GM23338 (cell line): ENCODE measurements at regions not wholly inside any gene's neighbourhood (a gene's known extent, or its start where the extent isn't known, plus 50 kb on each side); places are given as distances from the start of the nearest gene placed in this dataset.

Experiments used
- ATAC-seq: fragments of 200-7000 bp; cut with Tn5 transposase; 3 replicates; pipeline ENCODE4 v1.9.1; 2020
- DNase-seq: peaks from one replicate; pipeline ENCODE4 v3.0.0-alpha.2; 2015; ENCODE audit warnings: low spot score
- H2AFZ ChIP-seq: fragments of 200-600 bp; sonication (generic); 2 replicates; pipeline ENCODE4 v1.8.0; 2016; ENCODE audit warnings: antibody characterized with exemption, mild to moderate bottlenecking, moderate library complexity
- H3F3A ChIP-seq: fragments of 200-600 bp; sonication (generic); replicated peaks from 2 replicates; pipeline ENCODE4 v1.8.0; 2017; ENCODE audit warnings: antibody characterized with exemption, mixed run types, low read depth
- H3K27ac ChIP-seq: fragments of 200-600 bp; sonication (generic); 2 replicates; pipeline ENCODE4 v1.6.1; 2016; ENCODE audit warnings: low read depth
- H3K27me3 ChIP-seq: fragments of 200-600 bp; sonication (generic); 2 replicates; pipeline ENCODE4 v1.8.0; 2016; ENCODE audit warnings: mild to moderate bottlenecking, mixed run types, moderate library complexity; ENCODE audit not compliant: insufficient read depth
- H3K36me3 ChIP-seq: fragments of 200-600 bp; sonication (generic); 2 replicates; pipeline ENCODE4 v1.8.0; 2016; ENCODE audit warnings: mild to moderate bottlenecking; ENCODE audit not compliant: insufficient read depth
- H3K4me1 ChIP-seq: fragments of 200-600 bp; sonication (generic); 2 replicates; pipeline ENCODE4 v1.8.0; 2016; ENCODE audit warnings: mild to moderate bottlenecking, moderate library complexity; ENCODE audit not compliant: insufficient read depth
- H3K4me2 ChIP-seq: fragments of 200-600 bp; sonication (generic); 2 replicates; pipeline ENCODE4 v1.7.1; 2017; ENCODE audit warnings: mixed run types
- H3K4me3 ChIP-seq: fragments of 200-600 bp; sonication (generic); 2 replicates; pipeline ENCODE4 v1.6.1; 2016; ENCODE audit warnings: mixed run types
- H3K79me2 ChIP-seq: fragments of 200-600 bp; sonication (generic); replicated peaks from 2 replicates; pipeline ENCODE4 v1.8.0; 2017; ENCODE audit warnings: mild to moderate bottlenecking; ENCODE audit not compliant: insufficient read depth
- H3K9me2 ChIP-seq: fragments of 200-600 bp; sonication (generic); 2 replicates; pipeline ENCODE4 v1.8.0; 2017; ENCODE audit not compliant: insufficient read depth
- H4K20me1 ChIP-seq: fragments of 200-600 bp; sonication (generic); replicated peaks from 2 replicates; pipeline ENCODE4 v1.8.0; 2017; ENCODE audit warnings: mild to moderate bottlenecking; ENCODE audit not compliant: insufficient read depth
- H3K27ac Mint-ChIP-seq: 2 replicates; pipeline ENCODE4 v1.8.0; 2020; ENCODE audit warnings: inconsistent platforms, mild to moderate bottlenecking, moderate library complexity, mixed read lengths
- H3K27me3 Mint-ChIP-seq: 3 replicates; pipeline ENCODE4 v1.8.0; 2022; ENCODE audit warnings: low read depth, mild to moderate bottlenecking, moderate library complexity, mixed read lengths, inconsistent platforms; ENCODE audit not compliant: insufficient read depth, poor library complexity
- H3K36me3 Mint-ChIP-seq: 3 replicates; pipeline ENCODE4 v1.8.0; 2021; ENCODE audit warnings: low read depth, mild to moderate bottlenecking, inconsistent platforms, moderate library complexity, mixed read lengths
- H3K4me1 Mint-ChIP-seq: 3 replicates; pipeline ENCODE4 v1.8.0; 2020; ENCODE audit warnings: mild to moderate bottlenecking, inconsistent platforms, mixed read lengths
- H3K4me3 Mint-ChIP-seq: 3 replicates; pipeline ENCODE4 v1.8.0; 2021; ENCODE audit warnings: moderate library complexity, mild to moderate bottlenecking, inconsistent platforms, mixed read lengths
- H3K9me3 Mint-ChIP-seq: 3 replicates; pipeline ENCODE4 v1.8.0; 2020; ENCODE audit warnings: moderate library complexity, mild to moderate bottlenecking, inconsistent platforms, mixed read lengths
- EZH2 ChIP-seq: fragments of 200-600 bp; sonication (generic); IDR thresholded peaks from one replicate; pipeline ENCODE4 v1.8.0; 2017; ENCODE audit warnings: antibody characterized with exemption, mild to moderate bottlenecking, low read depth; ENCODE audit not compliant: unreplicated experiment
- EZH2phosphoT487 ChIP-seq: fragments of 200-600 bp; sonication (generic); IDR thresholded peaks from one replicate; pipeline ENCODE4 v1.8.1; 2018; ENCODE audit warnings: antibody characterized with exemption; ENCODE audit not compliant: unreplicated experiment
- JUNB ChIP-seq: IDR thresholded peaks from one replicate; pipeline ENCODE4 v1.6.1; 2016; ENCODE audit warnings: antibody characterized with exemption; ENCODE audit not compliant: unreplicated experiment
- NANOG ChIP-seq: IDR thresholded peaks from 2 replicates; pipeline ENCODE4 v1.6.1; 2016; ENCODE audit warnings: antibody characterized with exemption, borderline replicate concordance
- POLR2AphosphoS5 ChIP-seq: IDR thresholded peaks from 2 replicates; pipeline ENCODE4 v1.6.1; 2016; ENCODE audit warnings: antibody characterized with exemption, low read depth
- STAT1 ChIP-seq: IDR thresholded peaks from one replicate; pipeline ENCODE4 v1.6.1; 2016; ENCODE audit warnings: antibody characterized with exemption; ENCODE audit not compliant: unreplicated experiment
- TF ChIP-seq, protein P1 (sequence below), 2 experiments: fragments of 200-600 bp in 1 of 2; sonication (generic) in 1 of 2; conservative IDR thresholded peaks; 2 replicates each; pipeline versions ENCODE4 v1.5.1 to v1.6.1; 2016 to 2017; ENCODE audit warnings: antibody characterized with exemption in 2 of 2, low read depth in 2 of 2, mild to moderate bottlenecking in 2 of 2, moderate library complexity in 1 of 2
- TF ChIP-seq, protein P2 (sequence below): fragments of 250-450 bp; sonication (Bioruptor Pico); IDR thresholded peaks from 2 replicates; pipeline ENCODE4 v1.5.0; 2020; ENCODE audit warnings: mild to moderate bottlenecking, moderate library complexity
- TF ChIP-seq, protein P3 (sequence below): IDR thresholded peaks from one replicate; pipeline ENCODE4 v1.6.1; 2018; ENCODE audit warnings: antibody characterized with exemption; ENCODE audit not compliant: unreplicated experiment

DNA sequence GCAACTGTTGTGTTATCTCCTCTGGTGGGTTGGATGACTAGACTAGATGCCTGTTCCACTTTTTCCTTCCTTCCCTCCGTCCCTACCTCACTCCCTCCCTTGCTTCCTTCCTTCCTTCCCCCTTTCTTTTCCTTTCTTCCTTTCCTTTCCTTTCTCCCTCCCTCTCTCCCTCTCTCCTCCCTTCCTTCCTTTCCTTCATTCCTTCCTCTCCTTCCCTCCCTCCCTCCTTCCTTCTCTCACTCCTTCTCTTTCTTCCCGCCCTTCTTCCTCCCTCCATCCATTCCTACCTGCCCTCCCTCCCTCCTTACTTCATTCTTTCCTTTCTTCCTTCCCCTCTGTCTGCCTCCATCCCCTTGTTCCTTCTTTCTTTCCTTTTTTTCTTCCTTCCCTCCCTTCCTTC, 1045.3 kb downstream of the OTOL1 start:
- Mint-ChIP-seq H3K9me3 (no peaks in the 10 kb centered on the region; the same call in 2 of the 3 replicates), H3K27me3 (no peaks in the 10 kb centered on the region), H3K4me3 (no peak overlapping the region), H3K36me3 (peaks cover under 1% of the 10 kb centered on the region; the same call in 2 of the 3 replicates), H3K27ac (no peak overlapping the region), H3K4me1 (no peaks in the 10 kb centered on the region; the same call in 2 of the 3 replicates)
- Histone ChIP-seq H2AFZ (no peak overlapping the region), H4K20me1 (no peaks in the 10 kb centered on the region), H3K4me1 (no peaks in the 10 kb centered on the region), H3K4me2 (no peak overlapping the region), H3K27me3 (no peaks in the 10 kb centered on the region), H3K79me2 (no peaks in the 10 kb centered on the region), H3K27ac (no peak overlapping the region), H3F3A (no peaks in the 10 kb centered on the region), H3K9me2 (no peaks in the 10 kb centered on the region), H3K36me3 (no peaks in the 10 kb centered on the region), H3K4me3 (no peak overlapping the region)
- DNase-seq: no peak
- ATAC-seq: no peak
- TF ChIP-seq NANOG: no peak
- no peak for TF ChIP-seq EZH2
- no peak for TF ChIP-seq POLR2AphosphoS5
- no peak for TF ChIP-seq STAT1
- TF ChIP-seq EZH2phosphoT487: no peak
- TF ChIP-seq JUNB: no peak
- TF ChIP-seq, protein P1, sequence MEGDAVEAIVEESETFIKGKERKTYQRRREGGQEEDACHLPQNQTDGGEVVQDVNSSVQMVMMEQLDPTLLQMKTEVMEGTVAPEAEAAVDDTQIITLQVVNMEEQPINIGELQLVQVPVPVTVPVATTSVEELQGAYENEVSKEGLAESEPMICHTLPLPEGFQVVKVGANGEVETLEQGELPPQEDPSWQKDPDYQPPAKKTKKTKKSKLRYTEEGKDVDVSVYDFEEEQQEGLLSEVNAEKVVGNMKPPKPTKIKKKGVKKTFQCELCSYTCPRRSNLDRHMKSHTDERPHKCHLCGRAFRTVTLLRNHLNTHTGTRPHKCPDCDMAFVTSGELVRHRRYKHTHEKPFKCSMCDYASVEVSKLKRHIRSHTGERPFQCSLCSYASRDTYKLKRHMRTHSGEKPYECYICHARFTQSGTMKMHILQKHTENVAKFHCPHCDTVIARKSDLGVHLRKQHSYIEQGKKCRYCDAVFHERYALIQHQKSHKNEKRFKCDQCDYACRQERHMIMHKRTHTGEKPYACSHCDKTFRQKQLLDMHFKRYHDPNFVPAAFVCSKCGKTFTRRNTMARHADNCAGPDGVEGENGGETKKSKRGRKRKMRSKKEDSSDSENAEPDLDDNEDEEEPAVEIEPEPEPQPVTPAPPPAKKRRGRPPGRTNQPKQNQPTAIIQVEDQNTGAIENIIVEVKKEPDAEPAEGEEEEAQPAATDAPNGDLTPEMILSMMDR (conservative IDR thresholded peaks at IDR 0.05; ENCODE audit: low read depth in 2 of 2): no peak
- TF ChIP-seq, protein P2, sequence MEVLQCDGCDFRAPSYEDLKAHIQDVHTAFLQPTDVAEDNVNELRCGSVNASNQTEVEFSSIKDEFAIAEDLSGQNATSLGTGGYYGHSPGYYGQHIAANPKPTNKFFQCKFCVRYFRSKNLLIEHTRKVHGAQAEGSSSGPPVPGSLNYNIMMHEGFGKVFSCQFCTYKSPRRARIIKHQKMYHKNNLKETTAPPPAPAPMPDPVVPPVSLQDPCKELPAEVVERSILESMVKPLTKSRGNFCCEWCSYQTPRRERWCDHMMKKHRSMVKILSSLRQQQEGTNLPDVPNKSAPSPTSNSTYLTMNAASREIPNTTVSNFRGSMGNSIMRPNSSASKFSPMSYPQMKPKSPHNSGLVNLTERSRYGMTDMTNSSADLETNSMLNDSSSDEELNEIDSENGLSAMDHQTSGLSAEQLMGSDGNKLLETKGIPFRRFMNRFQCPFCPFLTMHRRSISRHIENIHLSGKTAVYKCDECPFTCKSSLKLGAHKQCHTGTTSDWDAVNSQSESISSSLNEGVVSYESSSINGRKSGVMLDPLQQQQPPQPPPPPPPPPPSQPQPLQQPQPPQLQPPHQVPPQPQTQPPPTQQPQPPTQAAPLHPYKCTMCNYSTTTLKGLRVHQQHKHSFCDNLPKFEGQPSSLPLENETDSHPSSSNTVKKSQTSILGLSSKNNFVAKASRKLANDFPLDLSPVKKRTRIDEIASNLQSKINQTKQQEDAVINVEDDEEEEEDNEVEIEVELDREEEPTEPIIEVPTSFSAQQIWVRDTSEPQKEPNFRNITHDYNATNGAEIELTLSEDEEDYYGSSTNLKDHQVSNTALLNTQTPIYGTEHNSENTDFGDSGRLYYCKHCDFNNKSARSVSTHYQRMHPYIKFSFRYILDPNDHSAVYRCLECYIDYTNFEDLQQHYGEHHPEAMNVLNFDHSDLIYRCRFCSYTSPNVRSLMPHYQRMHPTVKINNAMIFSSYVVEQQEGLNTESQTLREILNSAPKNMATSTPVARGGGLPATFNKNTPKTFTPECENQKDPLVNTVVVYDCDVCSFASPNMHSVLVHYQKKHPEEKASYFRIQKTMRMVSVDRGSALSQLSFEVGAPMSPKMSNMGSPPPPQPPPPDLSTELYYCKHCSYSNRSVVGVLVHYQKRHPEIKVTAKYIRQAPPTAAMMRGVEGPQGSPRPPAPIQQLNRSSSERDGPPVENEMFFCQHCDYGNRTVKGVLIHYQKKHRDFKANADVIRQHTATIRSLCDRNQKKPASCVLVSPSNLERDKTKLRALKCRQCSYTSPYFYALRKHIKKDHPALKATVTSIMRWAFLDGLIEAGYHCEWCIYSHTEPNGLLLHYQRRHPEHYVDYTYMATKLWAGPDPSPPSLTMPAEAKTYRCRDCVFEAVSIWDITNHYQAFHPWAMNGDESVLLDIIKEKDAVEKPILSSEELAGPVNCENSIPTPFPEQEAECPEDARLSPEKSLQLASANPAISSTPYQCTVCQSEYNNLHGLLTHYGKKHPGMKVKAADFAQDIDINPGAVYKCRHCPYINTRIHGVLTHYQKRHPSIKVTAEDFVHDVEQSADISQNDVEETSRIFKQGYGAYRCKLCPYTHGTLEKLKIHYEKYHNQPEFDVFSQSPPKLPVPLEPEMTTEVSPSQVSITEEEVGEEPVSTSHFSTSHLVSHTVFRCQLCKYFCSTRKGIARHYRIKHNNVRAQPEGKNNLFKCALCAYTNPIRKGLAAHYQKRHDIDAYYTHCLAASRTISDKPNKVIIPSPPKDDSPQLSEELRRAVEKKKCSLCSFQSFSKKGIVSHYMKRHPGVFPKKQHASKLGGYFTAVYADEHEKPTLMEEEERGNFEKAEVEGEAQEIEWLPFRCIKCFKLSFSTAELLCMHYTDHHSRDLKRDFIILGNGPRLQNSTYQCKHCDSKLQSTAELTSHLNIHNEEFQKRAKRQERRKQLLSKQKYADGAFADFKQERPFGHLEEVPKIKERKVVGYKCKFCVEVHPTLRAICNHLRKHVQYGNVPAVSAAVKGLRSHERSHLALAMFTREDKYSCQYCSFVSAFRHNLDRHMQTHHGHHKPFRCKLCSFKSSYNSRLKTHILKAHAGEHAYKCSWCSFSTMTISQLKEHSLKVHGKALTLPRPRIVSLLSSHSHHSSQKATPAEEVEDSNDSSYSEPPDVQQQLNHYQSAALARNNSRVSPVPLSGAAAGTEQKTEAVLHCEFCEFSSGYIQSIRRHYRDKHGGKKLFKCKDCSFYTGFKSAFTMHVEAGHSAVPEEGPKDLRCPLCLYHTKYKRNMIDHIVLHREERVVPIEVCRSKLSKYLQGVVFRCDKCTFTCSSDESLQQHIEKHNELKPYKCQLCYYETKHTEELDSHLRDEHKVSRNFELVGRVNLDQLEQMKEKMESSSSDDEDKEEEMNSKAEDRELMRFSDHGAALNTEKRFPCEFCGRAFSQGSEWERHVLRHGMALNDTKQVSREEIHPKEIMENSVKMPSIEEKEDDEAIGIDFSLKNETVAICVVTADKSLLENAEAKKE (CRISPR knock-in tag): no peak
- TF ChIP-seq, protein P3, sequence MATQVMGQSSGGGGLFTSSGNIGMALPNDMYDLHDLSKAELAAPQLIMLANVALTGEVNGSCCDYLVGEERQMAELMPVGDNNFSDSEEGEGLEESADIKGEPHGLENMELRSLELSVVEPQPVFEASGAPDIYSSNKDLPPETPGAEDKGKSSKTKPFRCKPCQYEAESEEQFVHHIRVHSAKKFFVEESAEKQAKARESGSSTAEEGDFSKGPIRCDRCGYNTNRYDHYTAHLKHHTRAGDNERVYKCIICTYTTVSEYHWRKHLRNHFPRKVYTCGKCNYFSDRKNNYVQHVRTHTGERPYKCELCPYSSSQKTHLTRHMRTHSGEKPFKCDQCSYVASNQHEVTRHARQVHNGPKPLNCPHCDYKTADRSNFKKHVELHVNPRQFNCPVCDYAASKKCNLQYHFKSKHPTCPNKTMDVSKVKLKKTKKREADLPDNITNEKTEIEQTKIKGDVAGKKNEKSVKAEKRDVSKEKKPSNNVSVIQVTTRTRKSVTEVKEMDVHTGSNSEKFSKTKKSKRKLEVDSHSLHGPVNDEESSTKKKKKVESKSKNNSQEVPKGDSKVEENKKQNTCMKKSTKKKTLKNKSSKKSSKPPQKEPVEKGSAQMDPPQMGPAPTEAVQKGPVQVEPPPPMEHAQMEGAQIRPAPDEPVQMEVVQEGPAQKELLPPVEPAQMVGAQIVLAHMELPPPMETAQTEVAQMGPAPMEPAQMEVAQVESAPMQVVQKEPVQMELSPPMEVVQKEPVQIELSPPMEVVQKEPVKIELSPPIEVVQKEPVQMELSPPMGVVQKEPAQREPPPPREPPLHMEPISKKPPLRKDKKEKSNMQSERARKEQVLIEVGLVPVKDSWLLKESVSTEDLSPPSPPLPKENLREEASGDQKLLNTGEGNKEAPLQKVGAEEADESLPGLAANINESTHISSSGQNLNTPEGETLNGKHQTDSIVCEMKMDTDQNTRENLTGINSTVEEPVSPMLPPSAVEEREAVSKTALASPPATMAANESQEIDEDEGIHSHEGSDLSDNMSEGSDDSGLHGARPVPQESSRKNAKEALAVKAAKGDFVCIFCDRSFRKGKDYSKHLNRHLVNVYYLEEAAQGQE: no peak
